ENCODE measurements at regions not wholly inside any gene's neighbourhood (a gene's known extent, or its start where the extent isn't known, plus 50 kb on each side); places are given as distances from the start of the nearest gene placed in this dataset.

DNA sequence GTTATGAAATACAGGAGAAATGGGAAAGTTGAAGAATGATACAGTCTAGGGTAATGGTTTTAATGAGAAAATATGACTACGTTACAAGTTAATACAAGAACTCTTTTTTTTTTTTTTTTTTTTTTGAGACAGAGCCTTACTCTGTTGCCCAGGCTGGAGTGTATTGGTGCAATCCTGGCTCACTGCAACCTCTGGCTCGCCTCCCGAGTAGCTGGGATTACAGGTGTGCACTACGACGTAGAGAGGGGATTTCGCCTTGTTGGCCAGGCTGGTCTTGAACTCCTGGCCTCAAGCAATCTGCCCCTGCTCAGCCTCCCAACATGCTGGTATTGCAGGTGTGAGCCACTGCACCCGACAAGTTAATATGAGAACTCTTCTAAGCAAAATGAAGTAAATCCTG, 77.1 kb upstream of the SELENOP start:
- TF ChIP-seq, protein P1, sequence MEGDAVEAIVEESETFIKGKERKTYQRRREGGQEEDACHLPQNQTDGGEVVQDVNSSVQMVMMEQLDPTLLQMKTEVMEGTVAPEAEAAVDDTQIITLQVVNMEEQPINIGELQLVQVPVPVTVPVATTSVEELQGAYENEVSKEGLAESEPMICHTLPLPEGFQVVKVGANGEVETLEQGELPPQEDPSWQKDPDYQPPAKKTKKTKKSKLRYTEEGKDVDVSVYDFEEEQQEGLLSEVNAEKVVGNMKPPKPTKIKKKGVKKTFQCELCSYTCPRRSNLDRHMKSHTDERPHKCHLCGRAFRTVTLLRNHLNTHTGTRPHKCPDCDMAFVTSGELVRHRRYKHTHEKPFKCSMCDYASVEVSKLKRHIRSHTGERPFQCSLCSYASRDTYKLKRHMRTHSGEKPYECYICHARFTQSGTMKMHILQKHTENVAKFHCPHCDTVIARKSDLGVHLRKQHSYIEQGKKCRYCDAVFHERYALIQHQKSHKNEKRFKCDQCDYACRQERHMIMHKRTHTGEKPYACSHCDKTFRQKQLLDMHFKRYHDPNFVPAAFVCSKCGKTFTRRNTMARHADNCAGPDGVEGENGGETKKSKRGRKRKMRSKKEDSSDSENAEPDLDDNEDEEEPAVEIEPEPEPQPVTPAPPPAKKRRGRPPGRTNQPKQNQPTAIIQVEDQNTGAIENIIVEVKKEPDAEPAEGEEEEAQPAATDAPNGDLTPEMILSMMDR (IDR thresholded peaks at IDR 0.05) = no peak
- TF ChIP-seq POLR2A (IDR thresholded peaks at IDR 0.05) (no peak), POLR2AphosphoS5 (IDR thresholded peaks at IDR 0.05) (no peak)
